ENCODE measurements at regions not wholly inside any gene's neighbourhood (a gene's known extent, or its start where the extent isn't known, plus 50 kb on each side); places are given as distances from the start of the nearest gene placed in this dataset.

GRCh38 chr15:96398776-96399175, 68.3 kb downstream of the NR2F2 start:
- no peak overlapping the region for H3K9ac ChIP-seq (ENCODE audit: low read depth, low read length)
- no peaks in the 10 kb centered on the region for H3K9me1 ChIP-seq (ENCODE audit: insufficient read depth, low read length)
- no peak overlapping the region for H4K5ac ChIP-seq (ENCODE audit: low read depth, low read length)
- no peaks in the 10 kb centered on the region for H3K9me3 ChIP-seq (ENCODE audit: control insufficient read depth, insufficient read depth, low read length)
- in situ Hi-C loops (cut with MboI; ENCODE audit: low sequenced_read_pairs) (no loop called here), dilution Hi-C loops (cut with HindIII; ENCODE audit: low sequenced_read_pairs, unreplicated experiment) (no loop called here), intact Hi-C loops (cut with micrococcal nuclease) (no loop called here)
- no peaks in the 10 kb centered on the region for H3K36me3 ChIP-seq (ENCODE audit: control insufficient read depth, insufficient read depth, low read length)
- no peak overlapping the region for H3K14ac ChIP-seq (replicated peaks; ENCODE audit: low read depth, low read length)
- H4K91ac ChIP-seq (ENCODE audit: insufficient read depth, low read depth, low read length) = no peak overlapping the region
- no peak overlapping the region for H3K4me3 ChIP-seq (ENCODE audit: insufficient read depth, low read depth, low read length)
- no peak overlapping the region for H3K4ac ChIP-seq (ENCODE audit: low read depth, low read length)
- no peak overlapping the region for H2BK5ac ChIP-seq (ENCODE audit: low read depth, low read length, poor library complexity, severe bottlenecking)
- no peaks in the 10 kb centered on the region for H3K4me1 ChIP-seq (ENCODE audit: control insufficient read depth, insufficient read depth, low read length)
- no peak overlapping the region for H2BK20ac ChIP-seq (ENCODE audit: low read depth, low read length)
- no peak overlapping the region for H3K4me2 ChIP-seq (ENCODE audit: low read depth, low read length)
- no peaks in the 10 kb centered on the region for H4K20me1 ChIP-seq (ENCODE audit: insufficient read depth, low read length)
- H4K8ac ChIP-seq (ENCODE audit: low read depth in 2 of 2, low read length in 2 of 2) = no peak overlapping the region
- WGBS, 2 experiments (ENCODE audit: extremely low coverage in 2 of 2, insufficient read length in 1 of 2) = no CpG with 5 or more reads among the region's 1 CpG
- H3K18ac ChIP-seq (ENCODE audit: low read depth, low read length) = no peak overlapping the region
- CTCF ChIA-PET = no interaction called here
- no TSS peak for BruUV-seq (replicated peaks)
- POLR2A ChIA-PET (ENCODE audit: unreplicated experiment) = no interaction called here
- no peak for DNase-seq
- H3K79me1 ChIP-seq (ENCODE audit: low read depth in 1 of 2, low read length in 2 of 2) = no peaks in the 10 kb centered on the region
- ATAC-seq (ENCODE audit: low read depth) = no peak
- no peak overlapping the region for H2BK15ac ChIP-seq (ENCODE audit: low read depth, low read length)
- no peak overlapping the region for H2AFZ ChIP-seq (replicated peaks; ENCODE audit: low read length, poor library complexity)
- H2AK9ac ChIP-seq (replicated peaks; ENCODE audit: low read depth, low read length, poor library complexity) = no peak overlapping the region
- TF ChIP-seq FOS (IDR thresholded peaks at IDR 0.05; ENCODE audit: low read depth, low read length) (no peak), CTCF (conservative IDR thresholded peaks at IDR 0.05; ENCODE audit: low read depth, low read length) (no peak), MXI1 (IDR thresholded peaks at IDR 0.05; ENCODE audit: borderline replicate concordance, low read depth, low read length) (no peak), CEBPB (IDR thresholded peaks at IDR 0.05; ENCODE audit: low read depth, low read length) (no peak), RAD21 (IDR thresholded peaks at IDR 0.05; ENCODE audit: low read length) (no peak), BHLHE40 (IDR thresholded peaks at IDR 0.05; ENCODE audit: low read depth, low read length) (no peak), POLR2A (IDR thresholded peaks at IDR 0.05; ENCODE audit: low read depth, low read length) (no peak), RFX5 (IDR thresholded peaks at IDR 0.05; ENCODE audit: low read depth, low read length) (no peak), RCOR1 (IDR thresholded peaks at IDR 0.05; ENCODE audit: insufficient replicate concordance, low read length) (no peak), MAZ (IDR thresholded peaks at IDR 0.05; ENCODE audit: borderline replicate concordance, low read depth, low read length) (no peak), CHD1 (IDR thresholded peaks at IDR 0.05; ENCODE audit: low read depth, low read length) (no peak), ELK1 (IDR thresholded peaks at IDR 0.05; ENCODE audit: borderline replicate concordance, low read depth, low read length) (no peak), MAFK (IDR thresholded peaks at IDR 0.05; ENCODE audit: low read depth, low read length) (no peak), SMC3 (IDR thresholded peaks at IDR 0.05; ENCODE audit: low read depth, low read length) (no peak), NFE2L2 (IDR thresholded peaks at IDR 0.05; ENCODE audit: low read depth, low read length) (no peak)
- TF ChIP-seq, protein P1, sequence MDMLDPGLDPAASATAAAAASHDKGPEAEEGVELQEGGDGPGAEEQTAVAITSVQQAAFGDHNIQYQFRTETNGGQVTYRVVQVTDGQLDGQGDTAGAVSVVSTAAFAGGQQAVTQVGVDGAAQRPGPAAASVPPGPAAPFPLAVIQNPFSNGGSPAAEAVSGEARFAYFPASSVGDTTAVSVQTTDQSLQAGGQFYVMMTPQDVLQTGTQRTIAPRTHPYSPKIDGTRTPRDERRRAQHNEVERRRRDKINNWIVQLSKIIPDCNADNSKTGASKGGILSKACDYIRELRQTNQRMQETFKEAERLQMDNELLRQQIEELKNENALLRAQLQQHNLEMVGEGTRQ (IDR thresholded peaks at IDR 0.05; ENCODE audit: low read depth, low read length) = no peak
- no peak overlapping the region for H3K27ac ChIP-seq (ENCODE audit: insufficient read depth, low read length)
- no peak overlapping the region for H2BK120ac ChIP-seq (ENCODE audit: low read depth, low read length)
- H3K56ac ChIP-seq (ENCODE audit: extremely low read depth, insufficient read depth, low read length) = no peak overlapping the region
- no peak overlapping the region for H3K23ac ChIP-seq (ENCODE audit: low read depth, low read length)
- peaks cover 4% of the 10 kb centered on the region for H3K27me3 ChIP-seq (ENCODE audit: control insufficient read depth, insufficient read depth, low read length)
- no peak overlapping the region for H2AK5ac ChIP-seq (ENCODE audit: low read depth, low read length)

Data from IMR-90 (cell line).